Type B pancreatic cell (in vitro differentiated cells): ENCODE measurements at regions not wholly inside any gene's neighbourhood (a gene's known extent, or its start where the extent isn't known, plus 50 kb on each side); places are given as distances from the start of the nearest gene placed in this dataset.
"Not testable (repeated sequence)": the region's sequence is repeated elsewhere in the genome, so short reads cannot be mapped to it uniquely, and the experiment has no call there.

Source experiments
- DNase-seq: peaks from one replicate; pipeline ENCODE4 v3.0.0; 2021; ENCODE audit warnings: mixed read lengths; ENCODE audit not compliant: unreplicated experiment; ENCODE audit errors: extremely low spot score
- H3K27ac Mint-ChIP-seq: 2 replicates; pipeline ENCODE4 v1.8.0; 2021; ENCODE audit warnings: mild to moderate bottlenecking, mixed read lengths
- H3K27me3 Mint-ChIP-seq: 2 replicates; pipeline ENCODE4 v1.8.0; 2021; ENCODE audit warnings: mixed read lengths
- H3K36me3 Mint-ChIP-seq: 2 replicates; pipeline ENCODE4 v1.8.0; 2021; ENCODE audit warnings: mixed read lengths
- H3K4me1 Mint-ChIP-seq: one replicate; pipeline ENCODE4 v1.8.0; 2021; ENCODE audit warnings: mixed read lengths; ENCODE audit not compliant: unreplicated experiment
- H3K4me3 Mint-ChIP-seq: 2 replicates; pipeline ENCODE4 v1.8.0; 2021; ENCODE audit warnings: mild to moderate bottlenecking, mixed read lengths
- H3K9me3 Mint-ChIP-seq: 2 replicates; pipeline ENCODE4 v1.8.0; 2021; ENCODE audit warnings: mixed read lengths
- CTCF ChIP-seq: fragments of 200-600 bp; sonication (generic); conservative IDR thresholded peaks from 2 replicates; pipeline ENCODE4 v1.5.0; 2021; ENCODE audit warnings: antibody characterized with exemption, mild to moderate bottlenecking

- TF ChIP-seq CTCF = no peak
- Mint-ChIP-seq H3K36me3 (no peaks in the 10 kb centered on the region), H3K27me3 (no peaks in the 10 kb centered on the region), H3K9me3 (no peaks in the 10 kb centered on the region), H3K4me3 (no peak overlapping the region), H3K27ac (no peak overlapping the region), H3K4me1 (no peaks in the 10 kb centered on the region)
- DNase-seq = no peak
Observed at GRCh38 chr6:135555550-135555949, 58.0 kb upstream of the AHI1 start.

GRCh38 chr6:135557582-135557981, 60.0 kb upstream of the AHI1 start:
- no peak for TF ChIP-seq CTCF
- H3K4me3 Mint-ChIP-seq = no peak overlapping the region
- H3K27ac Mint-ChIP-seq = no peak overlapping the region
- no peaks in the 10 kb centered on the region for H3K36me3 Mint-ChIP-seq
- H3K4me1 Mint-ChIP-seq = no peaks in the 10 kb centered on the region
- no peaks in the 10 kb centered on the region for H3K9me3 Mint-ChIP-seq
- no peak for DNase-seq
- no peaks in the 10 kb centered on the region for H3K27me3 Mint-ChIP-seq

GRCh38 chr6:135565605-135566004, 68.1 kb upstream of the AHI1 start:
- not testable (repeated sequence) for H3K27ac Mint-ChIP-seq, H3K4me3 Mint-ChIP-seq, DNase-seq, H3K9me3 Mint-ChIP-seq, H3K4me1 Mint-ChIP-seq, H3K27me3 Mint-ChIP-seq, H3K36me3 Mint-ChIP-seq

DNA sequence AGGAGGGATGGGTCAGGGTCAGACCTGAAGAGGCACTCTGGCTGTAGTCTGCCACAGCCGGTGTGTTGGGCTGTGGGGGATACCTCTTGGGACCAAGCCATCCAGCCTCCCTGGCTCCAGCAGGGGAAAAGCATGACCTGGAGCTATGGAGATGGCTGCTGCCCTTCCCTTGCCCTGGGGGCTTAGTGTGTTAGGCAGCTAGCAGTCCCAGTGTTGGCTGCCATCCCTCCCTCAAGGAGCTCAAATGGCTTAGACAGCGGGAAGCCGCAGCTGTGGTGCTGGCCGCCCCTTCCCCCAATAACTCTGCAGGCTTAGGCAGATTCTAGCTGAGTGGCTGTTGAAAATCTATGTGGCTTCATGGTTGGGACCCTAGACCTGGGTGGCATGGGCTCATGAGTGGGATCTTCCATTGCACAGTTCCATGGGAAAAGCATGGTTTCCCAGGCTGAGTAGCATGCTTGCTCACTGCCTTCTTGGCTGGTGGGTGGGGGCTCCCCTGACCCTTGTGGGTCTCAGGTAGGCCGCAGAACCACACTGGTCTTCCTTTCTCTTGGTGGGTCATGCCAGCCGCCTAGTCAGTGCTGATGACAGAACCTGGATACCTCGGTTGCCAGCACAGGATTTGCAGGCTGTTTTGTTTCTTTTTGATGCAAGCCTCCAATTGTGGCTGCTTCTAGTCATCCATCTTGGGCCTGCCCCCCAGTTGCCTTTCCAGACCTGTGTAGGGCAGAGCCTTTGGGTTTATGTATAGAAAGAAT, 69.0 kb upstream of the AHI1 start:
- H3K27ac Mint-ChIP-seq = no peak overlapping the region
- DNase-seq = no peak
- no peak overlapping the region for H3K4me3 Mint-ChIP-seq
- H3K9me3 Mint-ChIP-seq = peaks cover 6% of the 10 kb centered on the region
- TF ChIP-seq CTCF = no peak
- H3K27me3 Mint-ChIP-seq = no peaks in the 10 kb centered on the region
- no peaks in the 10 kb centered on the region for H3K4me1 Mint-ChIP-seq
- no peaks in the 10 kb centered on the region for H3K36me3 Mint-ChIP-seq

- no peak overlapping the region for H3K27ac Mint-ChIP-seq
- no peak for TF ChIP-seq CTCF
Observed at GRCh38 chr6:135567375-135568083, 70.0 kb upstream of the AHI1 start.

DNA sequence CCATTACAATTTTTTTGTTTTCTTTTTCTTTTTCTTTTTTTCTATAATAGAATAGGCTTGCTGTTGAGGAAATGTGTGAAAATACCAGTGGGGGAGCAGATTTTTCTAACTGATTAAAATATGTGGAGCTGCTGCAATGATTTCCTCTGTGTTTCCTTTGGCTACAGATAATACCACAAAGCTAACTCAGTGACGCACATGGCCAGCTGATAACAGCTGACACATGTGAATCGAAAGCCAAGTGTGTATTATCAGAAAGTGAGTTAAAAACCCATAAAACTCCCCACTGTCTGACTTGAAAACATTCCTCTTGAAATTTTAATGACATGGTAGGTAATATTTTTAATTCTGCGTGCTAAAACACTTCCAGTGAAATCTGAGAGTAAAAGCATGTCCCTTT, 70.8 kb upstream of the AHI1 start:
- H3K36me3 Mint-ChIP-seq = no peaks in the 10 kb centered on the region
- H3K9me3 Mint-ChIP-seq = peaks cover 6% of the 10 kb centered on the region
- no peak for DNase-seq
- H3K4me1 Mint-ChIP-seq = no peaks in the 10 kb centered on the region
- no peak for TF ChIP-seq CTCF
- H3K27ac Mint-ChIP-seq = no peak overlapping the region
- no peak overlapping the region for H3K4me3 Mint-ChIP-seq
- H3K27me3 Mint-ChIP-seq = no peaks in the 10 kb centered on the region

More at GRCh38 chr6:135567375-135568083, 70.0 kb upstream of the AHI1 start:
- DNase-seq = no peak
- Mint-ChIP-seq H3K27me3 (no peaks in the 10 kb centered on the region), H3K4me1 (no peaks in the 10 kb centered on the region), H3K9me3 (peaks cover 6% of the 10 kb centered on the region), H3K4me3 (no peak overlapping the region), H3K36me3 (no peaks in the 10 kb centered on the region)
